ENCODE measurements at regions not wholly inside any gene's neighbourhood (a gene's known extent, or its start where the extent isn't known, plus 50 kb on each side); places are given as distances from the start of the nearest gene placed in this dataset.

DNA sequence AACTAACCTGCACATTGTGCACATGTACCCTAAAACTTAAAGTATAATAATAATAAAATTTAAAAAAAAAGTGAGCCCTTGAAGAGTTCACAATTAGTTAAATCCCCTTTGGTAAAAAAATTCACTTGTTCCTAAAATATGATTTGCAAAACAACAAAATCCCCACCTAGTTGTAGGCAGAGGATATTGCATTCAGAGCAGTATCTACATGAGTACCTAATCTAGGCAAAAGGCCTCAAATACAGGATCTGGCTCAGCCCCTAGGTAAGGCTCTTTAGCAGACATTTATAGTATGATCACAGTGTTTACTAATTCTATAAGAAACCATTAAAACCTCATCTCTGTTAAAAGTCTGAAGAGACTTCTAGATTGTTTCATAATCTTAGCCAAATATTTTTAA lies 89.3 kb upstream of the CCDC80 start:
- TF ChIP-seq, protein P1, sequence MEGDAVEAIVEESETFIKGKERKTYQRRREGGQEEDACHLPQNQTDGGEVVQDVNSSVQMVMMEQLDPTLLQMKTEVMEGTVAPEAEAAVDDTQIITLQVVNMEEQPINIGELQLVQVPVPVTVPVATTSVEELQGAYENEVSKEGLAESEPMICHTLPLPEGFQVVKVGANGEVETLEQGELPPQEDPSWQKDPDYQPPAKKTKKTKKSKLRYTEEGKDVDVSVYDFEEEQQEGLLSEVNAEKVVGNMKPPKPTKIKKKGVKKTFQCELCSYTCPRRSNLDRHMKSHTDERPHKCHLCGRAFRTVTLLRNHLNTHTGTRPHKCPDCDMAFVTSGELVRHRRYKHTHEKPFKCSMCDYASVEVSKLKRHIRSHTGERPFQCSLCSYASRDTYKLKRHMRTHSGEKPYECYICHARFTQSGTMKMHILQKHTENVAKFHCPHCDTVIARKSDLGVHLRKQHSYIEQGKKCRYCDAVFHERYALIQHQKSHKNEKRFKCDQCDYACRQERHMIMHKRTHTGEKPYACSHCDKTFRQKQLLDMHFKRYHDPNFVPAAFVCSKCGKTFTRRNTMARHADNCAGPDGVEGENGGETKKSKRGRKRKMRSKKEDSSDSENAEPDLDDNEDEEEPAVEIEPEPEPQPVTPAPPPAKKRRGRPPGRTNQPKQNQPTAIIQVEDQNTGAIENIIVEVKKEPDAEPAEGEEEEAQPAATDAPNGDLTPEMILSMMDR (conservative IDR thresholded peaks at IDR 0.05) = no peak
- no peak for TF ChIP-seq EZH2 (IDR thresholded peaks at IDR 0.05; ENCODE audit: low read depth)
